H1 (cell line): ENCODE measurements at regions not wholly inside any gene's neighbourhood (a gene's known extent, or its start where the extent isn't known, plus 50 kb on each side); places are given as distances from the start of the nearest gene placed in this dataset.

ENCODE experiments used
- TF ChIP-seq, protein P1 (sequence below): fragments of 300-600 bp; sonication (generic); IDR thresholded peaks from 2 replicates; pipeline ENCODE4 v1.7.1; 2012; ENCODE audit warnings: low read length, moderate library complexity, mild to moderate bottlenecking, inconsistent platforms; ENCODE audit not compliant: insufficient replicate concordance

DNA sequence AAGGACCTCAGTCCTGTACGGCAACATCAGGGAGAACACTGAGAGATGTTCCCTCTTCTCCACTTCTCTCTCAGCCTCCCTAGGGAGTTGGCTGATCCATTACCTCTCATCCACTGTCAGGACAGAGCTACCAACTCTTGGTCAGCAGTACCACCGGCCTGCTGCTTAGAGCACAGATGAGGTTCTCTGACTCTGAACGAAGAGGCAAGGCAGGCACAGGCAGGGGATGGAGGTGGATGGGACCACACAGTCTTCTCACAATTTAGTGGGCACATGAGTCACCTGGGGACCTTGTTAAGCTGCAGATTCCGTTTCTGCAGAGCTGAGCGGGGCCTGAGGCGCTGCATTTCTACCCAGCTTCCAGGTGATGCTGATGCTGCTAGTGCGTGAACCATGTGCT, 128.6 kb upstream of the CCL2 start (continued):
- TF ChIP-seq, protein P1, sequence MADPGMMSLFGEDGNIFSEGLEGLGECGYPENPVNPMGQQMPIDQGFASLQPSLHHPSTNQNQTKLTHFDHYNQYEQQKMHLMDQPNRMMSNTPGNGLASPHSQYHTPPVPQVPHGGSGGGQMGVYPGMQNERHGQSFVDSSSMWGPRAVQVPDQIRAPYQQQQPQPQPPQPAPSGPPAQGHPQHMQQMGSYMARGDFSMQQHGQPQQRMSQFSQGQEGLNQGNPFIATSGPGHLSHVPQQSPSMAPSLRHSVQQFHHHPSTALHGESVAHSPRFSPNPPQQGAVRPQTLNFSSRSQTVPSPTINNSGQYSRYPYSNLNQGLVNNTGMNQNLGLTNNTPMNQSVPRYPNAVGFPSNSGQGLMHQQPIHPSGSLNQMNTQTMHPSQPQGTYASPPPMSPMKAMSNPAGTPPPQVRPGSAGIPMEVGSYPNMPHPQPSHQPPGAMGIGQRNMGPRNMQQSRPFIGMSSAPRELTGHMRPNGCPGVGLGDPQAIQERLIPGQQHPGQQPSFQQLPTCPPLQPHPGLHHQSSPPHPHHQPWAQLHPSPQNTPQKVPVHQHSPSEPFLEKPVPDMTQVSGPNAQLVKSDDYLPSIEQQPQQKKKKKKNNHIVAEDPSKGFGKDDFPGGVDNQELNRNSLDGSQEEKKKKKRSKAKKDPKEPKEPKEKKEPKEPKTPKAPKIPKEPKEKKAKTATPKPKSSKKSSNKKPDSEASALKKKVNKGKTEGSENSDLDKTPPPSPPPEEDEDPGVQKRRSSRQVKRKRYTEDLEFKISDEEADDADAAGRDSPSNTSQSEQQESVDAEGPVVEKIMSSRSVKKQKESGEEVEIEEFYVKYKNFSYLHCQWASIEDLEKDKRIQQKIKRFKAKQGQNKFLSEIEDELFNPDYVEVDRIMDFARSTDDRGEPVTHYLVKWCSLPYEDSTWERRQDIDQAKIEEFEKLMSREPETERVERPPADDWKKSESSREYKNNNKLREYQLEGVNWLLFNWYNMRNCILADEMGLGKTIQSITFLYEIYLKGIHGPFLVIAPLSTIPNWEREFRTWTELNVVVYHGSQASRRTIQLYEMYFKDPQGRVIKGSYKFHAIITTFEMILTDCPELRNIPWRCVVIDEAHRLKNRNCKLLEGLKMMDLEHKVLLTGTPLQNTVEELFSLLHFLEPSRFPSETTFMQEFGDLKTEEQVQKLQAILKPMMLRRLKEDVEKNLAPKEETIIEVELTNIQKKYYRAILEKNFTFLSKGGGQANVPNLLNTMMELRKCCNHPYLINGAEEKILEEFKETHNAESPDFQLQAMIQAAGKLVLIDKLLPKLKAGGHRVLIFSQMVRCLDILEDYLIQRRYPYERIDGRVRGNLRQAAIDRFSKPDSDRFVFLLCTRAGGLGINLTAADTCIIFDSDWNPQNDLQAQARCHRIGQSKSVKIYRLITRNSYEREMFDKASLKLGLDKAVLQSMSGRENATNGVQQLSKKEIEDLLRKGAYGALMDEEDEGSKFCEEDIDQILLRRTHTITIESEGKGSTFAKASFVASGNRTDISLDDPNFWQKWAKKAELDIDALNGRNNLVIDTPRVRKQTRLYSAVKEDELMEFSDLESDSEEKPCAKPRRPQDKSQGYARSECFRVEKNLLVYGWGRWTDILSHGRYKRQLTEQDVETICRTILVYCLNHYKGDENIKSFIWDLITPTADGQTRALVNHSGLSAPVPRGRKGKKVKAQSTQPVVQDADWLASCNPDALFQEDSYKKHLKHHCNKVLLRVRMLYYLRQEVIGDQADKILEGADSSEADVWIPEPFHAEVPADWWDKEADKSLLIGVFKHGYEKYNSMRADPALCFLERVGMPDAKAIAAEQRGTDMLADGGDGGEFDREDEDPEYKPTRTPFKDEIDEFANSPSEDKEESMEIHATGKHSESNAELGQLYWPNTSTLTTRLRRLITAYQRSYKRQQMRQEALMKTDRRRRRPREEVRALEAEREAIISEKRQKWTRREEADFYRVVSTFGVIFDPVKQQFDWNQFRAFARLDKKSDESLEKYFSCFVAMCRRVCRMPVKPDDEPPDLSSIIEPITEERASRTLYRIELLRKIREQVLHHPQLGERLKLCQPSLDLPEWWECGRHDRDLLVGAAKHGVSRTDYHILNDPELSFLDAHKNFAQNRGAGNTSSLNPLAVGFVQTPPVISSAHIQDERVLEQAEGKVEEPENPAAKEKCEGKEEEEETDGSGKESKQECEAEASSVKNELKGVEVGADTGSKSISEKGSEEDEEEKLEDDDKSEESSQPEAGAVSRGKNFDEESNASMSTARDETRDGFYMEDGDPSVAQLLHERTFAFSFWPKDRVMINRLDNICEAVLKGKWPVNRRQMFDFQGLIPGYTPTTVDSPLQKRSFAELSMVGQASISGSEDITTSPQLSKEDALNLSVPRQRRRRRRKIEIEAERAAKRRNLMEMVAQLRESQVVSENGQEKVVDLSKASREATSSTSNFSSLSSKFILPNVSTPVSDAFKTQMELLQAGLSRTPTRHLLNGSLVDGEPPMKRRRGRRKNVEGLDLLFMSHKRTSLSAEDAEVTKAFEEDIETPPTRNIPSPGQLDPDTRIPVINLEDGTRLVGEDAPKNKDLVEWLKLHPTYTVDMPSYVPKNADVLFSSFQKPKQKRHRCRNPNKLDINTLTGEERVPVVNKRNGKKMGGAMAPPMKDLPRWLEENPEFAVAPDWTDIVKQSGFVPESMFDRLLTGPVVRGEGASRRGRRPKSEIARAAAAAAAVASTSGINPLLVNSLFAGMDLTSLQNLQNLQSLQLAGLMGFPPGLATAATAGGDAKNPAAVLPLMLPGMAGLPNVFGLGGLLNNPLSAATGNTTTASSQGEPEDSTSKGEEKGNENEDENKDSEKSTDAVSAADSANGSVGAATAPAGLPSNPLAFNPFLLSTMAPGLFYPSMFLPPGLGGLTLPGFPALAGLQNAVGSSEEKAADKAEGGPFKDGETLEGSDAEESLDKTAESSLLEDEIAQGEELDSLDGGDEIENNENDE = no peak
